Tibial nerve (tissue), 4 donors: ENCODE measurements at regions not wholly inside any gene's neighbourhood (a gene's known extent, or its start where the extent isn't known, plus 50 kb on each side); places are given as distances from the start of the nearest gene placed in this dataset.

ENCODE experiments used
- DNase-seq, 2 donors: peaks; one replicate each; pipeline ENCODE4 v3.0.0-alpha.2; 2019; ENCODE audit warnings: low spot score in 2 of 2
- H3K27ac ChIP-seq, 4 donors: fragments of 200-600 bp; sonication (generic) in 3 of 4; one replicate each; pipeline ENCODE4 v1.5.1; 2017 to 2019; ENCODE audit warnings: mild to moderate bottlenecking in 1 of 4
- H3K27me3 ChIP-seq, 2 donors: fragments of 200-600 bp; sonication (generic) in 1 of 2; one replicate each; pipeline versions ENCODE4 v1.5.1 to v1.6.0; 2017 to 2019
- H3K36me3 ChIP-seq, 3 donors: fragments of 200-600 bp; sonication (generic); one replicate each; pipeline ENCODE4 v1.5.1; 2018 to 2019
- H3K4me1 ChIP-seq, 4 donors: fragments of 200-600 bp; sonication (generic) in 3 of 4; one replicate each; pipeline ENCODE4 v1.5.1; 2017 to 2019
- H3K4me3 ChIP-seq, 4 donors: fragments of 200-600 bp; sonication (generic) in 3 of 4; one replicate each; pipeline ENCODE4 v1.5.1; 2017 to 2019; ENCODE audit warnings: mild to moderate bottlenecking in 1 of 4, moderate library complexity in 1 of 4
- H3K9me3 ChIP-seq, 4 donors: fragments of 200-600 bp; sonication (generic) in 3 of 4; one replicate each; pipeline ENCODE4 v1.5.1; 2017 to 2019
- EP300 ChIP-seq, 2 donors: sonication (generic); formaldehyde crosslinking; IDR thresholded peaks; one replicate each; pipeline ENCODE4 v1.6.1; 2017; ENCODE audit warnings: antibody characterized with exemption in 2 of 2, mild to moderate bottlenecking in 1 of 2
- POLR2A ChIP-seq, 2 donors: fragments of 450-650 bp; IDR thresholded peaks; one replicate each; pipeline ENCODE4 v1.6.1; 2017; ENCODE audit warnings: antibody characterized with exemption in 2 of 2, mild to moderate bottlenecking in 2 of 2, moderate library complexity in 2 of 2
- WGBS, 2 donors: methylation state at CpG; one replicate each; pipeline ENCODE4 v1.1.5; 2018; 5-methylcytosine and 5-hydroxymethylcytosine counted together
- TF ChIP-seq, protein P1 (sequence below), 5 experiments: fragments of 200-600 bp in 3 of 5; fragments of 450-650 bp in 2 of 5; sonication (generic) in 3 of 5; IDR thresholded peaks; one replicate each; pipeline ENCODE4 v1.5.1; 2016 to 2019; ENCODE audit warnings: antibody characterized with exemption in 5 of 5, mild to moderate bottlenecking in 3 of 5, moderate library complexity in 2 of 5

DNA sequence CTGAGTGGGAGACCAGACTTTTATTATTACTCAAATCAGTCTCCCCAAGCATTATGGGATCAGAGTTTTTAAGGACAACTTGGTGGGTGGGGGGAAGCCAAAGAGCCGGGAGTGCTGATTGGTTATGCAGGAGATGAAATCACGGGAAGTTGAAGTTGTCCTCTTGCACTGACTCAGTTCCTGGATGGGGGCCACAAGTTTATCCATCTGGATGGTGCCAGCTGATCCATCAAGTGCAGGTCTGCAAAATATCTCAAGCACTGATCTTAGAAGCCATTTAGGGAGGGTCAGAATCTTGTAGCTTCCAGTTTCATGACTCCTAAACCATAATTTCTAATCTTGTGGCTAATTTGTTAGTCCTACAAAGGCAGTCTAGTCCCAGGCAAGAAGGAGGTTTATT is 53.5 kb upstream of the LMO1 start:
- 51 to 58% methylated on average over 2 of the region's 2 CpGs for WGBS, 2 donors
- H3K9me3 ChIP-seq, result no peaks in the 10 kb centered on the region
- TF ChIP-seq EP300 (IDR thresholded peaks at IDR 0.05), result no peak
- TF ChIP-seq, protein P1, sequence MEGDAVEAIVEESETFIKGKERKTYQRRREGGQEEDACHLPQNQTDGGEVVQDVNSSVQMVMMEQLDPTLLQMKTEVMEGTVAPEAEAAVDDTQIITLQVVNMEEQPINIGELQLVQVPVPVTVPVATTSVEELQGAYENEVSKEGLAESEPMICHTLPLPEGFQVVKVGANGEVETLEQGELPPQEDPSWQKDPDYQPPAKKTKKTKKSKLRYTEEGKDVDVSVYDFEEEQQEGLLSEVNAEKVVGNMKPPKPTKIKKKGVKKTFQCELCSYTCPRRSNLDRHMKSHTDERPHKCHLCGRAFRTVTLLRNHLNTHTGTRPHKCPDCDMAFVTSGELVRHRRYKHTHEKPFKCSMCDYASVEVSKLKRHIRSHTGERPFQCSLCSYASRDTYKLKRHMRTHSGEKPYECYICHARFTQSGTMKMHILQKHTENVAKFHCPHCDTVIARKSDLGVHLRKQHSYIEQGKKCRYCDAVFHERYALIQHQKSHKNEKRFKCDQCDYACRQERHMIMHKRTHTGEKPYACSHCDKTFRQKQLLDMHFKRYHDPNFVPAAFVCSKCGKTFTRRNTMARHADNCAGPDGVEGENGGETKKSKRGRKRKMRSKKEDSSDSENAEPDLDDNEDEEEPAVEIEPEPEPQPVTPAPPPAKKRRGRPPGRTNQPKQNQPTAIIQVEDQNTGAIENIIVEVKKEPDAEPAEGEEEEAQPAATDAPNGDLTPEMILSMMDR (IDR thresholded peaks at IDR 0.05), result no peak
- TF ChIP-seq POLR2A (IDR thresholded peaks at IDR 0.05), result no peak
- H3K27ac ChIP-seq, result no peak overlapping the region
- no peak for DNase-seq
- H3K27me3 ChIP-seq, result no peaks in the 10 kb centered on the region
- H3K36me3 ChIP-seq, result no peaks in the 10 kb centered on the region
- no peaks in the 10 kb centered on the region for H3K4me1 ChIP-seq
- H3K4me3 ChIP-seq, result no peak overlapping the region

DNA sequence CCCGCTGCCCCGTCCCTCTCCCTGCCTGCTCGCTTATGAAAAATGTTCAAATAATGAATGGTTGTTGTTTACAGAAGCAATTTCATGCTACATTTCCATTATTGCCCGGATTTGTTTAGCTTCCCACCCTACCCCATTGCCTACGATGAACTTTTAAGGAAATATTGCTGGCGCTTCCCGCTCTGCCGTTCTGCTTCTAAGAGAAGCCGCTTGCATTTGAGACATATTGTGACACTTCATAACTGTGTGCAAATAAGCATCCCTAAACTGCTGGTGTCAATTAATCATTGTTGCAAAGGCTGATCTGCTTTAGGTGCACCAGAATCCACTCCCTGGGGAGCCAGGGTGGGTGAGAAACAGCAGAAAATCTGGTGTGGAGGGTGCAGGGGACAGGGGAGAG is 52.3 kb upstream of the LMO1 start:
- no peak overlapping the region for H3K4me3 ChIP-seq
- no peaks in the 10 kb centered on the region for H3K4me1 ChIP-seq
- no peak overlapping the region for H3K27ac ChIP-seq
- H3K27me3 ChIP-seq, result no peaks in the 10 kb centered on the region
- H3K9me3 ChIP-seq, result no peaks in the 10 kb centered on the region
- 69 to 73% methylated on average over 9 of the region's 9 CpGs for WGBS, 2 donors
- no peaks in the 10 kb centered on the region for H3K36me3 ChIP-seq
- no peak for TF ChIP-seq POLR2A (IDR thresholded peaks at IDR 0.05)
- no peak for TF ChIP-seq EP300 (IDR thresholded peaks at IDR 0.05)
- TF ChIP-seq, protein P1 (IDR thresholded peaks at IDR 0.05), result no peak
- DNase-seq, result no peak

DNA sequence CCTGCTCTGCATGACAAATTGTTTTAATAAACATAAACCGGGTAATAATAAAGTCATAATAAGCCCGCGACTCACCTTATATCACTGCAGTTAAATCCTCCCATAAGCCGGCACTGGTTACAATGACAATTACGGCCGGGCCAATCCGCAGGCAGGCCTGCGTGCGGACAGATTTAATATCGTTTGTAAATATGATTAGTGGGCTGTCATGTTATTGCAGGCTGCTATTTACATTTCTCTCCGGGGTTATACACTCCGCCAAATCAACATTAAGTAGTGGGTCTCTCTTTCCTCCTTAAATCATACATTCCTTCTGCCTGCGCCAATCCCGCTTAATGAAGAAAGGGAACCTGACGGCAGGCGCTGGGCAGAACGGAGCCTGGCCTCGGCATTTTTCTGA is 51.8 kb upstream of the LMO1 start:
- Histone ChIP-seq H3K9me3 (no peaks in the 10 kb centered on the region), H3K27ac (no peak overlapping the region), H3K4me3 (no peak overlapping the region), H3K36me3 (no peaks in the 10 kb centered on the region), H3K27me3 (no peaks in the 10 kb centered on the region), H3K4me1 (no peaks in the 10 kb centered on the region)
- 78 to 88% methylated on average over 18 of the region's 18 CpGs for WGBS, 2 donors
- no peak for DNase-seq
- TF ChIP-seq, protein P1 (IDR thresholded peaks at IDR 0.05), result no peak
- TF ChIP-seq EP300 (IDR thresholded peaks at IDR 0.05) (no peak), POLR2A (IDR thresholded peaks at IDR 0.05) (no peak)

DNA sequence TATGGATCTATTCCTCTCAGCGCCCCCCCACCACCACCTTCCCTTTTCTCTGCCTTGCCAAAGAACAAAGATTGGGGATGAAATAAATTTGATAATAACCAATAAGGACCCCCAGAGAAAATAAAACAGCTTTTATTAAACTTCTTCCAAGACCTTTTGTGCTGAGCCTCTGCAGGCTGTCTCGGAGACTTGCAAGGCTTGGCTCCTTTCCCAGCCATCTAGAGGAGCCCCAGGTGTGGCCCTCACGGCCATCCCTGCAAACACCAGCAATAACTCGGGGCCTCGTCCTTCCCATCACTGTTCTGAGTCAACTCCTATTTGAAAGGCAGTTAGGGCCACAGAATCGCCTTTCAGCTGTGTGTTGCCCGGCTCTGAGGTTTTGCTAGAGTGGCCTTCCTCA is 51.2 kb upstream of the LMO1 start:
- no peaks in the 10 kb centered on the region for H3K9me3 ChIP-seq
- 70 to 80% methylated on average over 6 to 7 of the region's 7 CpGs for WGBS, 2 donors
- DNase-seq, result no peak
- H3K27me3 ChIP-seq, result no peaks in the 10 kb centered on the region
- H3K4me3 ChIP-seq, result no peak overlapping the region
- TF ChIP-seq EP300 (IDR thresholded peaks at IDR 0.05), result no peak
- TF ChIP-seq, protein P1 (IDR thresholded peaks at IDR 0.05), result no peak
- no peak for TF ChIP-seq POLR2A (IDR thresholded peaks at IDR 0.05)
- H3K4me1 ChIP-seq, result no peaks in the 10 kb centered on the region
- no peak overlapping the region for H3K27ac ChIP-seq
- H3K36me3 ChIP-seq, result no peaks in the 10 kb centered on the region

DNA sequence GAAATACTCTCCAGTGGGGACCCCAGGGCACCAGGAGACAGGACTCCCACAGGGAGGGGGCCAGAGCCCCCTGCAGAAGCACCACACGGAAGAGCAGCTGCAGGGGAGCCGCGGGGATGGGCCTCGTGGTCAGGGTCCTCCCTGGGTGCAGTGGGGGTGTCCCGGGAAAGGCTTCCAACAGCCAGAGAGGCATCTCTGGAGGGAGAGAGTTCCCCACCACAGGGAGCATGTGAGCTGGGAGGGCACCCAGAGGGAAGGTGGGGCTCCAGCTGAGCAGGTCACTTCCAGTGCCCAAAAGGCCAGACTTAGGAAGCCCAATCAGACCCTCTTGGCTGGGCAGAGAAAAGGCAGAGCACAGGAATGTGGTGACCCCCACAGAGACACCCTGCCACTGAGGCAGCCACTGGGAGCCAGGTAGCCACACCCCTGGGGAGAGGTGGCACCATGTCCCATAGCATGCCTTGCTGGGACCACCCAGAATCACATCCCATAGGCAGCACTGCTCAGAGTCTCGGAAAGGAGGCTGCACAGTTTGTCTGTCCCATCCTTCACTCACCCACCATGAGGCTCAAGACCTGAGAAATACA is 49.9 kb upstream of the LMO1 start:
- Histone ChIP-seq H3K36me3 (no peaks in the 10 kb centered on the region), H3K4me3 (no peak overlapping the region), H3K27me3 (no peaks in the 10 kb centered on the region), H3K9me3 (no peaks in the 10 kb centered on the region), H3K4me1 (no peaks in the 10 kb centered on the region), H3K27ac (no peak overlapping the region)
- WGBS, 2 donors, result 70 to 82% methylated on average over 6 of the region's 6 CpGs
- no peak for DNase-seq
- TF ChIP-seq, protein P1 (IDR thresholded peaks at IDR 0.05), result no peak
- TF ChIP-seq EP300 (IDR thresholded peaks at IDR 0.05) (no peak), POLR2A (IDR thresholded peaks at IDR 0.05) (no peak)
